Lower lobe of right lung (tissue), 2 donors: ENCODE measurements at regions not wholly inside any gene's neighbourhood (a gene's known extent, or its start where the extent isn't known, plus 50 kb on each side); places are given as distances from the start of the nearest gene placed in this dataset.

Source experiments
- ATAC-seq, 2 donors: fragments of 200-7000 bp; cut with Tn5 transposase; one replicate each; pipeline ENCODE4 v1.9.1; 2020 to 2022; ENCODE audit warnings: mild to moderate bottlenecking in 2 of 2, moderate library complexity in 2 of 2
- DNase-seq: peaks from one replicate; pipeline ENCODE4 v3.0.0-alpha.2; 2020
- H3K27ac ChIP-seq: fragments of 200-600 bp; one replicate; pipeline ENCODE4 v1.8.0; 2022
- H3K27me3 ChIP-seq: fragments of 200-600 bp; one replicate; pipeline ENCODE4 v1.8.0; 2022; ENCODE audit warnings: low read depth
- H3K36me3 ChIP-seq: fragments of 200-600 bp; one replicate; pipeline ENCODE4 v1.8.0; 2022; ENCODE audit warnings: mild to moderate bottlenecking
- H3K4me1 ChIP-seq: fragments of 200-600 bp; one replicate; pipeline ENCODE4 v1.8.0; 2022
- H3K4me3 ChIP-seq: fragments of 200-600 bp; one replicate; pipeline ENCODE4 v1.8.0; 2022; ENCODE audit warnings: mild to moderate bottlenecking
- H3K9me3 ChIP-seq: fragments of 200-600 bp; one replicate; pipeline ENCODE4 v1.8.0; 2022
- CTCF ChIP-seq: fragments of 200-600 bp; IDR thresholded peaks from one replicate; pipeline ENCODE4 v1.8.0; 2022; ENCODE audit warnings: antibody characterized with exemption, mild to moderate bottlenecking
- intact Hi-C: fragments of 100-400 bp; cut with DNase I; formaldehyde crosslinking; loops from one replicate; pipeline ENCODE4 v1.11.0; 2022
- donor health status: DM: no; HTN: yes; CAD: no; lungs with severe emphysema.

GRCh38 chrX:5791721-5792120 lies 436.9 kb downstream of the NLGN4X start:
- DNase-seq, result no peak
- TF ChIP-seq CTCF, result no peak
- intact Hi-C loops, result no loop called here

GRCh38 chrX:5788910-5789309 lies 439.8 kb downstream of the NLGN4X start:
- Histone ChIP-seq H3K36me3 (no peaks in the 10 kb centered on the region), H3K9me3 (no peaks in the 10 kb centered on the region), H3K4me3 (no peak overlapping the region), H3K27ac (no peak overlapping the region), H3K4me1 (no peaks in the 10 kb centered on the region), H3K27me3 (no peaks in the 10 kb centered on the region)
- TF ChIP-seq CTCF, result no peak
- intact Hi-C loops, result no loop called here
- no peak for ATAC-seq
- DNase-seq, result no peak

More at GRCh38 chrX:5791721-5792120, 436.9 kb downstream of the NLGN4X start:
- Histone ChIP-seq H3K27ac (no peak overlapping the region), H3K36me3 (no peaks in the 10 kb centered on the region), H3K4me3 (no peak overlapping the region), H3K4me1 (no peaks in the 10 kb centered on the region), H3K27me3 (no peaks in the 10 kb centered on the region), H3K9me3 (no peaks in the 10 kb centered on the region)
- ATAC-seq, result no peak

GRCh38 chrX:5780821-5781220 lies 447.8 kb downstream of the NLGN4X start:
- Histone ChIP-seq H3K9me3 (no peaks in the 10 kb centered on the region), H3K4me3 (no peak overlapping the region), H3K4me1 (no peaks in the 10 kb centered on the region), H3K27me3 (no peaks in the 10 kb centered on the region), H3K36me3 (no peaks in the 10 kb centered on the region), H3K27ac (no peak overlapping the region)
- ATAC-seq, result no peak
- intact Hi-C loops, result no loop called here
- DNase-seq, result no peak
- TF ChIP-seq CTCF, result no peak

- TF ChIP-seq CTCF, result no peak
- no peaks in the 10 kb centered on the region for H3K9me3 ChIP-seq
- no peak overlapping the region for H3K4me3 ChIP-seq
- DNase-seq, result no peak
- intact Hi-C loops, result no loop called here
- H3K36me3 ChIP-seq, result no peaks in the 10 kb centered on the region
- no peaks in the 10 kb centered on the region for H3K4me1 ChIP-seq
- no peaks in the 10 kb centered on the region for H3K27me3 ChIP-seq
- H3K27ac ChIP-seq, result no peak overlapping the region
- ATAC-seq, result no peak
Measured at GRCh38 chrX:5775846-5776430, 452.7 kb downstream of the NLGN4X start.

- Histone ChIP-seq H3K27me3 (no peaks in the 10 kb centered on the region), H3K4me1 (no peaks in the 10 kb centered on the region), H3K27ac (no peak overlapping the region), H3K4me3 (no peak overlapping the region), H3K9me3 (no peaks in the 10 kb centered on the region), H3K36me3 (no peaks in the 10 kb centered on the region)
- no peak for TF ChIP-seq CTCF
- ATAC-seq, result no peak
- intact Hi-C loops, result no loop called here
- no peak for DNase-seq
Measured at GRCh38 chrX:5774446-5774845, 454.2 kb downstream of the NLGN4X start.

GRCh38 chrX:5771441-5771840 lies 457.2 kb downstream of the NLGN4X start:
- DNase-seq (no peak), ATAC-seq (no peak)
- H3K4me1 ChIP-seq, result no peaks in the 10 kb centered on the region
- intact Hi-C loops, result no loop called here
- H3K36me3 ChIP-seq, result no peaks in the 10 kb centered on the region
- no peaks in the 10 kb centered on the region for H3K9me3 ChIP-seq
- no peaks in the 10 kb centered on the region for H3K27me3 ChIP-seq
- H3K27ac ChIP-seq, result no peak overlapping the region
- H3K4me3 ChIP-seq, result no peak overlapping the region
- TF ChIP-seq CTCF, result no peak
